ENCODE measurements at regions not wholly inside any gene's neighbourhood (a gene's known extent, or its start where the extent isn't known, plus 50 kb on each side); places are given as distances from the start of the nearest gene placed in this dataset.

GRCh38 chr5:6118691-6119090 lies 259.7 kb downstream of the MED10 start:
- Histone ChIP-seq H3K9ac (ENCODE audit: low read depth in 1 of 2, low read length in 2 of 2) (no peak overlapping the region), H3K36me3 (ENCODE audit: control insufficient read depth in 1 of 2, insufficient read depth in 2 of 2, low read length in 2 of 2) (no peaks in the 10 kb centered on the region), H3K9me3 (ENCODE audit: control insufficient read depth in 1 of 2, low read length in 2 of 2) (peaks cover 0 to 1% of the 10 kb centered on the region in 2 donors), H3K4me3 (ENCODE audit: low read depth in 1 of 2, low read length in 2 of 2) (no peak overlapping the region), H3K27ac (ENCODE audit: low read depth, low read length) (no peak overlapping the region), H3K4me1 (ENCODE audit: control insufficient read depth in 1 of 2, insufficient read depth in 2 of 2, low read length in 2 of 2) (no peaks in the 10 kb centered on the region), H3K27me3 (ENCODE audit: control insufficient read depth in 1 of 2, insufficient read depth in 2 of 2, low read length in 2 of 2) (no peaks in the 10 kb centered on the region)

- Histone ChIP-seq H3K4me3 (ENCODE audit: low read depth in 1 of 2, low read length in 2 of 2) (no peak overlapping the region), H3K36me3 (ENCODE audit: control insufficient read depth in 1 of 2, insufficient read depth in 2 of 2, low read length in 2 of 2) (no peaks in the 10 kb centered on the region), H3K27me3 (ENCODE audit: control insufficient read depth in 1 of 2, insufficient read depth in 2 of 2, low read length in 2 of 2) (no peaks in the 10 kb centered on the region), H3K27ac (ENCODE audit: low read depth, low read length) (no peak overlapping the region), H3K9ac (ENCODE audit: low read depth in 1 of 2, low read length in 2 of 2) (no peak overlapping the region), H3K9me3 (ENCODE audit: control insufficient read depth in 1 of 2, low read length in 2 of 2) (no peaks in the 10 kb centered on the region), H3K4me1 (ENCODE audit: control insufficient read depth in 1 of 2, insufficient read depth in 2 of 2, low read length in 2 of 2) (no peaks in the 10 kb centered on the region)
Measured at GRCh38 chr5:6117212-6117611, 261.1 kb downstream of the MED10 start.

- H3K27ac ChIP-seq (ENCODE audit: low read depth, low read length): no peak overlapping the region
- no peak overlapping the region for H3K4me3 ChIP-seq (ENCODE audit: low read depth in 1 of 2, low read length in 2 of 2)
- H3K9ac ChIP-seq (ENCODE audit: low read depth in 1 of 2, low read length in 2 of 2): no peak overlapping the region
Measured at GRCh38 chr5:6115852-6116251, 262.5 kb downstream of the MED10 start.

GRCh38 chr5:6112538-6112937 lies 265.8 kb downstream of the MED10 start:
- Histone ChIP-seq H3K27ac (ENCODE audit: low read depth, low read length) (no peak overlapping the region), H3K9ac (ENCODE audit: low read depth in 1 of 2, low read length in 2 of 2) (no peak overlapping the region), H3K4me1 (ENCODE audit: control insufficient read depth in 1 of 2, insufficient read depth in 2 of 2, low read length in 2 of 2) (no peaks in the 10 kb centered on the region), H3K36me3 (ENCODE audit: control insufficient read depth in 1 of 2, insufficient read depth in 2 of 2, low read length in 2 of 2) (no peaks in the 10 kb centered on the region), H3K27me3 (ENCODE audit: control insufficient read depth in 1 of 2, insufficient read depth in 2 of 2, low read length in 2 of 2) (no peaks in the 10 kb centered on the region), H3K4me3 (ENCODE audit: low read depth in 1 of 2, low read length in 2 of 2) (no peak overlapping the region), H3K9me3 (ENCODE audit: control insufficient read depth in 1 of 2, low read length in 2 of 2) (no peaks in the 10 kb centered on the region)

More at GRCh38 chr5:6115852-6116251, 262.5 kb downstream of the MED10 start:
- H3K4me1 ChIP-seq (ENCODE audit: control insufficient read depth in 1 of 2, insufficient read depth in 2 of 2, low read length in 2 of 2): no peaks in the 10 kb centered on the region
- H3K27me3 ChIP-seq (ENCODE audit: control insufficient read depth in 1 of 2, insufficient read depth in 2 of 2, low read length in 2 of 2): no peaks in the 10 kb centered on the region
- no peaks in the 10 kb centered on the region for H3K36me3 ChIP-seq (ENCODE audit: control insufficient read depth in 1 of 2, insufficient read depth in 2 of 2, low read length in 2 of 2)
- no peaks in the 10 kb centered on the region for H3K9me3 ChIP-seq (ENCODE audit: control insufficient read depth in 1 of 2, low read length in 2 of 2)

GRCh38 chr5:6112125-6112524 lies 266.2 kb downstream of the MED10 start:
- no peak overlapping the region for H3K4me3 ChIP-seq (ENCODE audit: low read depth in 1 of 2, low read length in 2 of 2)
- no peak overlapping the region for H3K9ac ChIP-seq (ENCODE audit: low read depth in 1 of 2, low read length in 2 of 2)
- no peaks in the 10 kb centered on the region for H3K4me1 ChIP-seq (ENCODE audit: control insufficient read depth in 1 of 2, insufficient read depth in 2 of 2, low read length in 2 of 2)
- no peak overlapping the region for H3K27ac ChIP-seq (ENCODE audit: low read depth, low read length)
- H3K36me3 ChIP-seq (ENCODE audit: control insufficient read depth in 1 of 2, insufficient read depth in 2 of 2, low read length in 2 of 2): no peaks in the 10 kb centered on the region
- no peaks in the 10 kb centered on the region for H3K9me3 ChIP-seq (ENCODE audit: control insufficient read depth in 1 of 2, low read length in 2 of 2)
- H3K27me3 ChIP-seq (ENCODE audit: control insufficient read depth in 1 of 2, insufficient read depth in 2 of 2, low read length in 2 of 2): no peaks in the 10 kb centered on the region

- no peaks in the 10 kb centered on the region for H3K9me3 ChIP-seq (ENCODE audit: control insufficient read depth in 1 of 2, low read length in 2 of 2)
- no peak overlapping the region for H3K4me3 ChIP-seq (ENCODE audit: low read depth in 1 of 2, low read length in 2 of 2)
- no peaks in the 10 kb centered on the region for H3K27me3 ChIP-seq (ENCODE audit: control insufficient read depth in 1 of 2, insufficient read depth in 2 of 2, low read length in 2 of 2)
- no peak overlapping the region for H3K27ac ChIP-seq (ENCODE audit: low read depth, low read length)
- H3K36me3 ChIP-seq (ENCODE audit: control insufficient read depth in 1 of 2, insufficient read depth in 2 of 2, low read length in 2 of 2): no peaks in the 10 kb centered on the region
- H3K9ac ChIP-seq (ENCODE audit: low read depth in 1 of 2, low read length in 2 of 2): no peak overlapping the region
- no peaks in the 10 kb centered on the region for H3K4me1 ChIP-seq (ENCODE audit: control insufficient read depth in 1 of 2, insufficient read depth in 2 of 2, low read length in 2 of 2)
Measured at GRCh38 chr5:6111131-6111530, 267.2 kb downstream of the MED10 start.

GRCh38 chr5:6110441-6111005 lies 267.8 kb downstream of the MED10 start:
- Histone ChIP-seq H3K36me3 (ENCODE audit: control insufficient read depth in 1 of 2, insufficient read depth in 2 of 2, low read length in 2 of 2) (no peaks in the 10 kb centered on the region), H3K27ac (ENCODE audit: low read depth, low read length) (no peak overlapping the region), H3K4me3 (ENCODE audit: low read depth in 1 of 2, low read length in 2 of 2) (no peak overlapping the region), H3K9me3 (ENCODE audit: control insufficient read depth in 1 of 2, low read length in 2 of 2) (no peaks in the 10 kb centered on the region), H3K27me3 (ENCODE audit: control insufficient read depth in 1 of 2, insufficient read depth in 2 of 2, low read length in 2 of 2) (no peaks in the 10 kb centered on the region), H3K9ac (ENCODE audit: low read depth in 1 of 2, low read length in 2 of 2) (no peak overlapping the region), H3K4me1 (ENCODE audit: control insufficient read depth in 1 of 2, insufficient read depth in 2 of 2, low read length in 2 of 2) (no peaks in the 10 kb centered on the region)

- Histone ChIP-seq H3K4me1 (ENCODE audit: control insufficient read depth in 1 of 2, insufficient read depth in 2 of 2, low read length in 2 of 2) (no peaks in the 10 kb centered on the region), H3K27me3 (ENCODE audit: control insufficient read depth in 1 of 2, insufficient read depth in 2 of 2, low read length in 2 of 2) (no peaks in the 10 kb centered on the region), H3K4me3 (ENCODE audit: low read depth in 1 of 2, low read length in 2 of 2) (no peak overlapping the region), H3K9me3 (ENCODE audit: control insufficient read depth in 1 of 2, low read length in 2 of 2) (no peaks in the 10 kb centered on the region), H3K36me3 (ENCODE audit: control insufficient read depth in 1 of 2, insufficient read depth in 2 of 2, low read length in 2 of 2) (no peaks in the 10 kb centered on the region), H3K27ac (ENCODE audit: low read depth, low read length) (no peak overlapping the region), H3K9ac (ENCODE audit: low read depth in 1 of 2, low read length in 2 of 2) (no peak overlapping the region)
Measured at GRCh38 chr5:6108981-6109825, 269.1 kb downstream of the MED10 start.

- no peak overlapping the region for H3K4me3 ChIP-seq (ENCODE audit: low read depth in 1 of 2, low read length in 2 of 2)
- H3K9me3 ChIP-seq (ENCODE audit: control insufficient read depth in 1 of 2, low read length in 2 of 2): no peaks in the 10 kb centered on the region
- no peaks in the 10 kb centered on the region for H3K27me3 ChIP-seq (ENCODE audit: control insufficient read depth in 1 of 2, insufficient read depth in 2 of 2, low read length in 2 of 2)
- H3K36me3 ChIP-seq (ENCODE audit: control insufficient read depth in 1 of 2, insufficient read depth in 2 of 2, low read length in 2 of 2): no peaks in the 10 kb centered on the region
- H3K9ac ChIP-seq (ENCODE audit: low read depth in 1 of 2, low read length in 2 of 2): no peak overlapping the region
- no peaks in the 10 kb centered on the region for H3K4me1 ChIP-seq (ENCODE audit: control insufficient read depth in 1 of 2, insufficient read depth in 2 of 2, low read length in 2 of 2)
- no peak overlapping the region for H3K27ac ChIP-seq (ENCODE audit: low read depth, low read length)
Measured at GRCh38 chr5:6108540-6108848, 269.9 kb downstream of the MED10 start.

GRCh38 chr5:6107675-6108539 lies 270.4 kb downstream of the MED10 start:
- H3K27me3 ChIP-seq (ENCODE audit: control insufficient read depth in 1 of 2, insufficient read depth in 2 of 2, low read length in 2 of 2): no peaks in the 10 kb centered on the region
- H3K9ac ChIP-seq (ENCODE audit: low read depth in 1 of 2, low read length in 2 of 2): no peak overlapping the region
- H3K36me3 ChIP-seq (ENCODE audit: control insufficient read depth in 1 of 2, insufficient read depth in 2 of 2, low read length in 2 of 2): no peaks in the 10 kb centered on the region
- H3K27ac ChIP-seq (ENCODE audit: low read depth, low read length): no peak overlapping the region
- H3K9me3 ChIP-seq (ENCODE audit: control insufficient read depth in 1 of 2, low read length in 2 of 2): no peaks in the 10 kb centered on the region
- H3K4me3 ChIP-seq (ENCODE audit: low read depth in 1 of 2, low read length in 2 of 2): no peak overlapping the region
- no peaks in the 10 kb centered on the region for H3K4me1 ChIP-seq (ENCODE audit: control insufficient read depth in 1 of 2, insufficient read depth in 2 of 2, low read length in 2 of 2)

Measured in duodenal mucosa (tissue), 2 donors.